HG03139 (cell line): ENCODE measurements at regions not wholly inside any gene's neighbourhood (a gene's known extent, or its start where the extent isn't known, plus 50 kb on each side); places are given as distances from the start of the nearest gene placed in this dataset.

Experiments used
- ATAC-seq: cut with Tn5 transposase; IDR thresholded peaks from one replicate; pipeline ENCODE4 v1.9.1; 2021; ENCODE audit not compliant: unreplicated experiment

DNA sequence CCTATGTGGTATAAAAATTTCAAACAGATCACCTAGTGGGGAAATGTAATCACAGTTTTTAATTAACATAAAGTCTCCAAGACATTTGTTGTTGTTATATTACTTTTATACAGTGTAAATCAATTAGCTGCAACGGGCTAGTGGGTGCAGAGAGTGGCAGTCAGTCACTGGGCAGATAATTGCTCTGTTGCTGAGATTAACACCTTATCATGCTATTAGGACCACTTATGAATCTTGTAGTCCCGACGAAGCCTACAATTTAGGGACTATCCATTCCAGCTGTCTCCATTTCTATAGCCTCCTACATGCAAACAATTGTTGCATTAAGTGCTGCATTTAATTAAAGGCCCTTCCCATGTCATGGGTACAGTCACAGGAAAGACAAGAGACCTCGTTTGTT lies 158.9 kb upstream of the PROX1 start:
- no peak for ATAC-seq

- ATAC-seq, result no peak
Measured at GRCh38 chr1:213829780-213830179, 158.0 kb upstream of the PROX1 start.

DNA sequence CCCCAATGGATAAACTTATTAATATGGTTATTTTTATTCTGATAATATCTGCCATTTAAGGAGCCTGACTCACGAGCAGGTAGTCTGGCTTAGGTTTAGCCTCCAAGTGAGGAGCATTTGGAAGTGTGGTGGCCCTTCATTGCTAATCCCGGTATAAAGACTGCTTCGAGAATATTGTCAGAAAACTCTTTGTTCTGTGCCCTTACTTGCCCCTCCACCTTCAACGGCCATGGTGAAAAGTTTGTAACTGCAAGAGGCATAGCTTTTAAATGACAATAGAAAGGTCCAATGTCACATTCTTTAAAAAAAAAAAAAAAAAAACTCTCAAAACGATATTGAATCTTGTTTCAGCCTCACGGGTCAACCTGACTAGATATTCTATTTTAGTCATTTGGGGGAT lies 157.4 kb upstream of the PROX1 start:
- no peak for ATAC-seq

GRCh38 chr1:213840575-213840974 lies 147.2 kb upstream of the PROX1 start:
- no peak for ATAC-seq

- ATAC-seq, result no peak
Measured at GRCh38 chr1:213844632-213845031, 143.1 kb upstream of the PROX1 start.

DNA sequence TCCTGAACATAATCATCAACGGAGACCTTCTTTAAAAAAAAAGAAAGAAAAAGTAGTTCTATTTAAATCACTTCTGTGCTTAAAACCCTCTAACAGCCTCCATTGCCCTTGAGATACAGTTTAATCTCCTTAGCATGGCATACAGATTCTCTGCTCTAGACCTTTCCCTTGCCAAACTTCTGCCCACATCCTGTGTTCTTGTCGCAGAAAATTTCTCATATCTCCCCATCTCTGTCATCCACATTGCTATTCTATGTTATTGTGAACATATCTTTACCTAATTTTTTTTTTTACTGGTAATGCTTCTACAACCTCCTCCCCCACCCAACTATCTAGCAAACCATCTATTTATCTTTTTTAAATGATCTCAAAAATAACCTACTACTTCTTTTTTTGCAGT lies 135.7 kb upstream of the PROX1 start:
- no peak for ATAC-seq

DNA sequence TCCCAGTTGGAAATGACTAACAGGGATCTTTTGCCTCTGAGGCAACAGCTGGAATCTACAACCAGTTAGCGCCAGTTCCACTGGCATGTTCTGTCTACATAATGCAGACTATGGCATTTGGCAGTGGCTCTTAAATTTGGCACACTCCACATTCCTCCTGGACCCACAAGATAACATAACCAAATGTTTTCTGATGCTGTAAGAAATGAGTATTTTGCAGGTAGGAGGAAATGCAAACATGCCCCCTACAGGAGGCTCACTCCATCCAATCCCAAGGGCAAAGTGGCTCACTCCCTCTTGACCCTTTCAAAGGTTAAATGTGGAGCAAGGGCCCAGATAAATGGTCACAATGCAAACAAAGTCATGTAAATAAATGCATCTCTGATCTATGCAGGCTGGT lies 129.2 kb upstream of the PROX1 start:
- ATAC-seq, result no peak

DNA sequence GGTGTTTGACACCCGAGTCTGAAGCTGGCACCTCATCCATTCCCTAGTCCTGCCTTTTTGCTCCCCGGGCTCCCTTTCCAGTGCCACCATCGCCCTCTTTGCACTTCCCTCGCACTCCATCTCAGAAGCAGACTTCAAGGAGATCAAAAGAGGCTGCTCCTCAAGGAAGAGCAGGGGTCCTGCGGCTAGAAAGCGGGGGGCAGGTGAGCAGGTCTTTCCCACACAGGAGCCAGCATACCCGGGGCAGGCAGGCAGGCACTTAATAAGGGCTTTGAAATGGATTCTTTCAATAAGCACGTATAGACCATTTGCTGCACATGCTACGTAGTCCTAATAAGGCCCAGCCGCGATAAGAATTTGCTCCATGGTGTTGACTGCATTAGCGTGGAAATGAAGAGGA lies 125.9 kb upstream of the PROX1 start:
- no peak for ATAC-seq

GRCh38 chr1:213864091-213864490 lies 123.7 kb upstream of the PROX1 start:
- no peak for ATAC-seq

DNA sequence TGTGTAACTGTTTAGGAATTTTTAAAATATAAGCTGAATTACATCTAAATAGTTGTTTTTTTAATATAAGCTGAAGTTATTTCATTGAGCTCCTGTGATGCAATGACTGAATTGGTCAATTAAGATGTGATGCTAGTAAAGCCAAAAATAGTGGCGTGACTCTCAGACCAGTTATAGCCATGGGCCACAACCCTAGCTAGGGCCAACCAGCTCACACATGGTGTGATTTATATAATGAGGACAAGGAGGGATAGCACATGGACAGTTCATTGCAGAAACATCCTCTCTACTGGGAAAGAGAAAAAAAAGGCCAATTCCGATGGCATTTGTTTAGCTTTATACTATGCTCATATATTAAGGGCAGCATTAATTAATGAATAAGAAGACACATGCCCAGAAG lies 119.3 kb upstream of the PROX1 start:
- ATAC-seq, result no peak

GRCh38 chr1:213871179-213871578 lies 116.6 kb upstream of the PROX1 start:
- ATAC-seq, result no peak

GRCh38 chr1:213874789-213875188 lies 113.0 kb upstream of the PROX1 start:
- ATAC-seq, result no peak

GRCh38 chr1:213876531-213876930 lies 111.2 kb upstream of the PROX1 start:
- no peak for ATAC-seq

DNA sequence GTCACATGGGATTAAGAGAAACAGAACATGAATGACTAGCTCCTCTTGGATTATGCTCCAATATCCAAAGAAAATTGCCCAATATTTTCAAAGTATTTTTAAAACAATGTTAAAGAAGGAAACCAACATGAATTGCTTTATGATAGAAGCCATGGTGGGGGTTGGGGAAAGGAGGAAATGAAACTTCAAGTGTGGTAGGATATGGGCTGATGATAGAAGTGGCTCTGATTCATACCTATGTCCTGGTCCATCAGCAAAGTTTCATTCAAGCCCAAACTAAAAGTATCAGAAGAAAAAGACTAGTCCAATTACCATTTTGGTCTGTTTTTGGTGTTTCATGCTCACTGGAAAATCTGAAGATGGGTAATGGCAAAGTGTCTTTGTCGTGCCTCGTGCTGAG lies 104.2 kb upstream of the PROX1 start:
- ATAC-seq, result no peak

- no peak for ATAC-seq
Measured at GRCh38 chr1:213884402-213884801, 103.4 kb upstream of the PROX1 start.

- no peak for ATAC-seq
Measured at GRCh38 chr1:213884942-213885341, 102.8 kb upstream of the PROX1 start.

- no peak for ATAC-seq
Measured at GRCh38 chr1:213887842-213888241, 99.9 kb upstream of the PROX1 start.

GRCh38 chr1:213891989-213892902 lies 95.5 kb upstream of the PROX1 start:
- ATAC-seq, result no peak

DNA sequence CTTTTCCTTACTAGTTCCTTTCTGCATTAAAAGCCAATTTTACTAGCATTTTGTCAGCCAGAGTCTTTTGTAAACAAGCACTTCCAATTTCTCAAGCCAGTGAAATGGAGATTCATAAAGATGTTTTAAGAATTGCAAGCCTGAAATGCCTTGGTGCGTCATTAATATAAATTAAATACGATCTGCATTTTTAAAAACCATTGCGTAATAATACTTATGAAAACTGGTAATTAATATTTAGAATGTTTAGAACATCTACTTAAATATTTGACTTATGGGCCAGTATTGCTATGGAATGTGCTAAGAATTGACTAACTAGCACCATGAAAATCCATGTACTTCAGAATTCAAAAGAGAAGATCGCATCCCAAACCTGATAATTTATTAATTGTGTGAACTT lies 89.1 kb upstream of the PROX1 start:
- ATAC-seq, result no peak

- ATAC-seq, result no peak
Measured at GRCh38 chr1:213899413-213899812, 88.4 kb upstream of the PROX1 start.

- no peak for ATAC-seq
Measured at GRCh38 chr1:213905344-213905743, 82.4 kb upstream of the PROX1 start.

DNA sequence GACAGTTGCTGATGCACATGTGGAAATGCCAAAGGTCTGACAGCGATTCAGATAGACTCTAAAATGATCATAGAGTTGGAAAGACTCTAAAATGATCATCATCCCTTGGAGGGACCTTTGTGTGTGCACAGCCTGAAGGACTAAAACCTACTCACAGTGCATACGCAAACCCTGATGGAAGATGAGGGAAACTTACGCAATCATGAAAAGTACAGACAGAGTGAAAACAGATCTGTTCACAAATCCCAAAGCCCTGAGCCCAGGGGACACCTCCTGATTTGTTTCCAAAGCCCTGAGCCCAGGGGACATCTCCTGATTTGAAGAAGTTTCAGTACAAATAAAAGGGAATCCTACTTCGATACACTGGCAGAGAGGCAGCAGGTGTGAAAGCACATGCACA lies 79.3 kb upstream of the PROX1 start:
- ATAC-seq, result no peak

DNA sequence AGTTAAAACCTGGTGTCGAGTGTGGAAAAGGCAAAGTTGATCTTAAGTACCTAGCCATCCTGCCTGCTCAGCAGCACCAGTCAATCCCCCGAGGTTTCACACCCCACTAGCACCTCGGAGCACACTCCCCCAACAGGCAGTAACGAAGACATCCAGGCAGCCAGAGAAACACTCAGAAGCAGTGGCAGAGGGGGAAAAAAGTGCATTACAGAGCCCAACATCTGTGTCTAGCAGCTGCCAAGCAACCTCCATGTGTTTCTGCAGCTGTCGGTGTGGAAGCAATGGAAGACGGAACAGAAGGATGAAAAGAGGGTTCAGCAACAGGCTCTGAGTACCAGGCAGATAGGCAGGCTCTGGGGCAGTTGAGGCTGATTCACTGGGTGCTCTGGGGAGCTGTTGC lies 73.4 kb upstream of the PROX1 start:
- ATAC-seq, result no peak
